ENCODE measurements at regions not wholly inside any gene's neighbourhood (a gene's known extent, or its start where the extent isn't known, plus 50 kb on each side); places are given as distances from the start of the nearest gene placed in this dataset.
A peak's percentile ranks its signal among the peaks of the same experiment; 100 is the strongest.

- DNase-seq (ENCODE audit: low read depth) = no peak
- no peak for TF ChIP-seq CTCF (IDR thresholded peaks at IDR 0.05; ENCODE audit: control insufficient read depth, insufficient read depth, low read depth, low read length, missing control alignments)
Measured at GRCh38 chr3:99482191-99482590, 156.2 kb upstream of the COL8A1 start.

GRCh38 chr3:99481561-99481960, 156.8 kb upstream of the COL8A1 start:
- no peak overlapping the region for H3K4me3 ChIP-seq (ENCODE audit: control insufficient read depth, low read depth, low read length)
- DNase-seq (ENCODE audit: low read depth) = no peak
- no peak for TF ChIP-seq CTCF (IDR thresholded peaks at IDR 0.05; ENCODE audit: control insufficient read depth, insufficient read depth, low read depth, low read length, missing control alignments)

More at GRCh38 chr3:99482191-99482590, 156.2 kb upstream of the COL8A1 start:
- H3K4me3 ChIP-seq (ENCODE audit: control insufficient read depth, low read depth, low read length) = no peak overlapping the region

- no peak for TF ChIP-seq CTCF (IDR thresholded peaks at IDR 0.05; ENCODE audit: control insufficient read depth, insufficient read depth, low read depth, low read length, missing control alignments)
- H3K4me3 ChIP-seq (ENCODE audit: control insufficient read depth, low read depth, low read length) = no peak overlapping the region
- DNase-seq (ENCODE audit: low read depth) = no peak
Measured at GRCh38 chr3:99479768-99480167, 158.6 kb upstream of the COL8A1 start.

GRCh38 chr3:99477650-99478049, 160.7 kb upstream of the COL8A1 start:
- no peak for TF ChIP-seq CTCF (IDR thresholded peaks at IDR 0.05; ENCODE audit: control insufficient read depth, insufficient read depth, low read depth, low read length, missing control alignments)
- no peak overlapping the region for H3K4me3 ChIP-seq (ENCODE audit: control insufficient read depth, low read depth, low read length)
- no peak for DNase-seq (ENCODE audit: low read depth)

- no peak for TF ChIP-seq CTCF (IDR thresholded peaks at IDR 0.05; ENCODE audit: control insufficient read depth, insufficient read depth, low read depth, low read length, missing control alignments)
- no peak for DNase-seq (ENCODE audit: low read depth)
- H3K4me3 ChIP-seq (ENCODE audit: control insufficient read depth, low read depth, low read length) = no peak overlapping the region
Measured at GRCh38 chr3:99475229-99475628, 163.2 kb upstream of the COL8A1 start.

- no peak for TF ChIP-seq CTCF (IDR thresholded peaks at IDR 0.05; ENCODE audit: control insufficient read depth, insufficient read depth, low read depth, low read length, missing control alignments)
- no peak for DNase-seq (ENCODE audit: low read depth)
- H3K4me3 ChIP-seq (ENCODE audit: control insufficient read depth, low read depth, low read length) = no peak overlapping the region
Measured at GRCh38 chr3:99474776-99475175, 163.6 kb upstream of the COL8A1 start.

- DNase-seq (ENCODE audit: low read depth) = peak; percentile 34
- H3K4me3 ChIP-seq (ENCODE audit: control insufficient read depth, low read depth, low read length) = no peak overlapping the region
Measured at GRCh38 chr3:99473321-99473751, 165.1 kb upstream of the COL8A1 start.

More at GRCh38 chr3:99473321-99473751, 165.1 kb upstream of the COL8A1 start:
- TF ChIP-seq CTCF (IDR thresholded peaks at IDR 0.05; ENCODE audit: control insufficient read depth, insufficient read depth, low read depth, low read length, missing control alignments) = no peak

Data from AG09309 (cell line).